ENCODE measurements at regions not wholly inside any gene's neighbourhood (a gene's known extent, or its start where the extent isn't known, plus 50 kb on each side); places are given as distances from the start of the nearest gene placed in this dataset.

- TF ChIP-seq, protein P1, sequence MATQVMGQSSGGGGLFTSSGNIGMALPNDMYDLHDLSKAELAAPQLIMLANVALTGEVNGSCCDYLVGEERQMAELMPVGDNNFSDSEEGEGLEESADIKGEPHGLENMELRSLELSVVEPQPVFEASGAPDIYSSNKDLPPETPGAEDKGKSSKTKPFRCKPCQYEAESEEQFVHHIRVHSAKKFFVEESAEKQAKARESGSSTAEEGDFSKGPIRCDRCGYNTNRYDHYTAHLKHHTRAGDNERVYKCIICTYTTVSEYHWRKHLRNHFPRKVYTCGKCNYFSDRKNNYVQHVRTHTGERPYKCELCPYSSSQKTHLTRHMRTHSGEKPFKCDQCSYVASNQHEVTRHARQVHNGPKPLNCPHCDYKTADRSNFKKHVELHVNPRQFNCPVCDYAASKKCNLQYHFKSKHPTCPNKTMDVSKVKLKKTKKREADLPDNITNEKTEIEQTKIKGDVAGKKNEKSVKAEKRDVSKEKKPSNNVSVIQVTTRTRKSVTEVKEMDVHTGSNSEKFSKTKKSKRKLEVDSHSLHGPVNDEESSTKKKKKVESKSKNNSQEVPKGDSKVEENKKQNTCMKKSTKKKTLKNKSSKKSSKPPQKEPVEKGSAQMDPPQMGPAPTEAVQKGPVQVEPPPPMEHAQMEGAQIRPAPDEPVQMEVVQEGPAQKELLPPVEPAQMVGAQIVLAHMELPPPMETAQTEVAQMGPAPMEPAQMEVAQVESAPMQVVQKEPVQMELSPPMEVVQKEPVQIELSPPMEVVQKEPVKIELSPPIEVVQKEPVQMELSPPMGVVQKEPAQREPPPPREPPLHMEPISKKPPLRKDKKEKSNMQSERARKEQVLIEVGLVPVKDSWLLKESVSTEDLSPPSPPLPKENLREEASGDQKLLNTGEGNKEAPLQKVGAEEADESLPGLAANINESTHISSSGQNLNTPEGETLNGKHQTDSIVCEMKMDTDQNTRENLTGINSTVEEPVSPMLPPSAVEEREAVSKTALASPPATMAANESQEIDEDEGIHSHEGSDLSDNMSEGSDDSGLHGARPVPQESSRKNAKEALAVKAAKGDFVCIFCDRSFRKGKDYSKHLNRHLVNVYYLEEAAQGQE (IDR thresholded peaks at IDR 0.05; ENCODE audit: borderline replicate concordance): no peak
- TF ChIP-seq EZH2 (IDR thresholded peaks at IDR 0.05; ENCODE audit: borderline replicate concordance, insufficient read depth, low read length, poor library complexity, severe bottlenecking): no peak
- no peak for TF ChIP-seq TAF1 (IDR thresholded peaks at IDR 0.05; ENCODE audit: low read depth)
- TF ChIP-seq, protein P2, sequence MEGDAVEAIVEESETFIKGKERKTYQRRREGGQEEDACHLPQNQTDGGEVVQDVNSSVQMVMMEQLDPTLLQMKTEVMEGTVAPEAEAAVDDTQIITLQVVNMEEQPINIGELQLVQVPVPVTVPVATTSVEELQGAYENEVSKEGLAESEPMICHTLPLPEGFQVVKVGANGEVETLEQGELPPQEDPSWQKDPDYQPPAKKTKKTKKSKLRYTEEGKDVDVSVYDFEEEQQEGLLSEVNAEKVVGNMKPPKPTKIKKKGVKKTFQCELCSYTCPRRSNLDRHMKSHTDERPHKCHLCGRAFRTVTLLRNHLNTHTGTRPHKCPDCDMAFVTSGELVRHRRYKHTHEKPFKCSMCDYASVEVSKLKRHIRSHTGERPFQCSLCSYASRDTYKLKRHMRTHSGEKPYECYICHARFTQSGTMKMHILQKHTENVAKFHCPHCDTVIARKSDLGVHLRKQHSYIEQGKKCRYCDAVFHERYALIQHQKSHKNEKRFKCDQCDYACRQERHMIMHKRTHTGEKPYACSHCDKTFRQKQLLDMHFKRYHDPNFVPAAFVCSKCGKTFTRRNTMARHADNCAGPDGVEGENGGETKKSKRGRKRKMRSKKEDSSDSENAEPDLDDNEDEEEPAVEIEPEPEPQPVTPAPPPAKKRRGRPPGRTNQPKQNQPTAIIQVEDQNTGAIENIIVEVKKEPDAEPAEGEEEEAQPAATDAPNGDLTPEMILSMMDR (IDR thresholded peaks at IDR 0.05; ENCODE audit: poor library complexity, severe bottlenecking): no peak
- no peak for TF ChIP-seq EP300 (conservative IDR thresholded peaks at IDR 0.05; ENCODE audit: poor library complexity, severe bottlenecking)
- no peak for TF ChIP-seq POLR2AphosphoS5 (IDR thresholded peaks at IDR 0.05)
- no peak for TF ChIP-seq SMC3 (conservative IDR thresholded peaks at IDR 0.05; ENCODE audit: poor library complexity)
- no peak for TF ChIP-seq MXI1 (conservative IDR thresholded peaks at IDR 0.05; ENCODE audit: poor library complexity, severe bottlenecking)
- no peak for TF ChIP-seq RAD21 (conservative IDR thresholded peaks at IDR 0.05)
Observed at GRCh38 chr1:228992907-228993535, 257.7 kb downstream of the RHOU start.
